ENCODE measurements at regions not wholly inside any gene's neighbourhood (a gene's known extent, or its start where the extent isn't known, plus 50 kb on each side); places are given as distances from the start of the nearest gene placed in this dataset.

DNA sequence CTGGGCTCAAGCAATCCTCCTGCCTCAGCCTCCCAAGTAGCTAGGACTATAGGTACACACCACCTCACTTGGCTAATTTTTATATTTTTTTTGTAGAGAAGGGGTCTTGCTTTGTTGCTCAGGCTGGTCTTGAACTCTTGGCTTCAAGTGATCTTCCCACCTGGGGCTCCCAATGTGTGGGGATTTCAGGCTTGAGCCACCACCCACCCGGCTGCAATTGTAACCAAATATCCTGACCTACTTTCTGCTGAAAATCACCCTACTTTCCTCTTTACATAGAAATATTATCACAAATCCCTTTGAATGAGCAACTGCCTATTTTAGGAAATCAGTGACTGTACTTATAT, 59.6 kb upstream of the ZNF608 start:
- peaks cover 0 to 11% (median 4%) of the 10 kb centered on the region in 4 donors for H3K4me1 ChIP-seq
- no peak overlapping the region for H3K4me3 ChIP-seq
- intact Hi-C loops (cut with DNase I), result loop anchor here (5.0 kb wide), 1 partner anchor 256 kb away; no protein-coding TSS in a partner anchor
- WGBS, 2 donors, result 80 to 92% methylated on average over 1 of the region's 1 CpG
- no peaks in the 10 kb centered on the region for H3K27me3 ChIP-seq
- no peak overlapping the region for H3K27ac ChIP-seq
- TF ChIP-seq POLR2AphosphoS5 (IDR thresholded peaks at IDR 0.05), result no peak
- no peak for TF ChIP-seq EP300 (IDR thresholded peaks at IDR 0.05)
- TF ChIP-seq, protein P1, sequence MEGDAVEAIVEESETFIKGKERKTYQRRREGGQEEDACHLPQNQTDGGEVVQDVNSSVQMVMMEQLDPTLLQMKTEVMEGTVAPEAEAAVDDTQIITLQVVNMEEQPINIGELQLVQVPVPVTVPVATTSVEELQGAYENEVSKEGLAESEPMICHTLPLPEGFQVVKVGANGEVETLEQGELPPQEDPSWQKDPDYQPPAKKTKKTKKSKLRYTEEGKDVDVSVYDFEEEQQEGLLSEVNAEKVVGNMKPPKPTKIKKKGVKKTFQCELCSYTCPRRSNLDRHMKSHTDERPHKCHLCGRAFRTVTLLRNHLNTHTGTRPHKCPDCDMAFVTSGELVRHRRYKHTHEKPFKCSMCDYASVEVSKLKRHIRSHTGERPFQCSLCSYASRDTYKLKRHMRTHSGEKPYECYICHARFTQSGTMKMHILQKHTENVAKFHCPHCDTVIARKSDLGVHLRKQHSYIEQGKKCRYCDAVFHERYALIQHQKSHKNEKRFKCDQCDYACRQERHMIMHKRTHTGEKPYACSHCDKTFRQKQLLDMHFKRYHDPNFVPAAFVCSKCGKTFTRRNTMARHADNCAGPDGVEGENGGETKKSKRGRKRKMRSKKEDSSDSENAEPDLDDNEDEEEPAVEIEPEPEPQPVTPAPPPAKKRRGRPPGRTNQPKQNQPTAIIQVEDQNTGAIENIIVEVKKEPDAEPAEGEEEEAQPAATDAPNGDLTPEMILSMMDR (IDR thresholded peaks at IDR 0.05), result no peak
- TF ChIP-seq POLR2A (IDR thresholded peaks at IDR 0.05), result no peak
- no peaks in the 10 kb centered on the region for H3K9me3 ChIP-seq
- H3K36me3 ChIP-seq, result no peaks in the 10 kb centered on the region
- DNase-seq, result no peak

DNA sequence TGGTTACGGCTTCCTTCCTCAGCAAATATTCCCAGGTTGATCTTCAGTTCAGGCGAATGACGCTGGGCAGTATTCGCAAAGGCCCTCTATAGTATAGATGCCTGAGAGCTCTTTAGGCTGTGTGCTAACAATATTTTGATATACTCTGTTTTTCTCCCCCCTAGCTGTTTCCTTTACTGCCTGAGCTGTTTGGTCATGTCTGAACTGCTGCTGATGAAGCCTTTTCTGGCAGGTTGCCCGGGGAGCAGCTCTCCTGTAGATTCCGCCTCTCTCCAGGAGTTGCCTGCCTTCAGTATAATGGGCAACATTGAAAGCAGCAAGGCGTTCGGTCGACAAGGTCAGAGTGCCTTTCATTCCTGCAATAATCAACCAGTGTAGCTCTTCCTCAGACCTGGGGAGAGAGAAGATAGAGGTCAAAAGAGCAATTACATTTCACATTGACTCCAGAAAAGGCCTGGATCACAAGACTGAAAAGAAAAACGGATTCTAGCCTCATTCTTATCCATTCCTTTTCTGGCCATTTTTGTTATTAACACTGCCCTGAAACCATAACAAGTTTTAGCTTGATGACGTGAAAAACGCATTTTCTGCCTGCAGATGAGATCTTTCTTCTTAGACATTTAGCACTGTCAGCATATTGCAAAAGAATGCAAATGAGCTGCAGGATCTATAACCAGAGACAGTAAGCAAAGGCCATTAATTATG, 60.1 kb upstream of the ZNF608 start:
- Histone ChIP-seq H3K4me3 (no peak overlapping the region), H3K27me3 (no peaks in the 10 kb centered on the region), H3K36me3 (no peaks in the 10 kb centered on the region), H3K9me3 (no peaks in the 10 kb centered on the region), H3K27ac (no peak overlapping the region), H3K4me1 (peaks cover 0 to 11% (median 4%) of the 10 kb centered on the region in 4 donors)
- intact Hi-C loops (cut with DNase I), result loop anchor here (5.0 kb wide), 1 partner anchor 256 kb away; no protein-coding TSS in a partner anchor
- DNase-seq, result peak; percentile 90
- TF ChIP-seq POLR2AphosphoS5 (IDR thresholded peaks at IDR 0.05) (no peak), POLR2A (IDR thresholded peaks at IDR 0.05) (no peak), EP300 (IDR thresholded peaks at IDR 0.05) (no peak)
- TF ChIP-seq, protein P1 (IDR thresholded peaks at IDR 0.05), result no peak
- 26 to 56% methylated on average over 12 of the region's 12 CpGs for WGBS, 2 donors

DNA sequence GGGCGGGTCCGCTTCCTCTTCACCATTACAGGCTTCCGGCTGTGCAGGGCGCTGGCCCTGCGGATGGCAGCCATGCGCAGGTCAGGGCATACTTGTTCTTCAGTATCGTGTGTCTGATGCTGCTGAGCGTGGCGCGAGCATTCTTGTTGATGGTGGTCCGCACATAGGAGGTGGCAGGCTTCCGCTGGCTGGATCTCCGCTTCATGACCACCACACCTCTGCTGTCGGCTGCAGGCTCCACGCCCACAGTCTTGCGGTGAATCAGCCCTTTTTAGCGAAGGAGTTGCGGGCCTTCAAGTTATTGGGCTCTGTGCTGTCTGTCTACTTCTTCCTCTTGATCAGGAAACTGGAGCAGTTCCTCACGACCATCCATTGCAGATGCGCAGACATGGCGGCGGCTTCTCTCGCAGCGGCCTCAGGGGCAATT, 62.4 kb upstream of the ZNF608 start:
- Histone ChIP-seq H3K9me3 (no peaks in the 10 kb centered on the region), H3K4me3 (no peak overlapping the region), H3K27me3 (no peaks in the 10 kb centered on the region), H3K4me1 (peaks cover 0 to 11% (median 4%) of the 10 kb centered on the region in 4 donors), H3K36me3 (no peaks in the 10 kb centered on the region), H3K27ac (no peak overlapping the region)
- TF ChIP-seq POLR2A (IDR thresholded peaks at IDR 0.05) (no peak), EP300 (IDR thresholded peaks at IDR 0.05) (no peak), POLR2AphosphoS5 (IDR thresholded peaks at IDR 0.05) (no peak)
- TF ChIP-seq, protein P1 (IDR thresholded peaks at IDR 0.05), result no peak
- intact Hi-C loops (cut with DNase I), result loop anchor here (5.0 kb wide), 1 partner anchor 253 kb away; no protein-coding TSS in a partner anchor
- no peak for DNase-seq
- 98% methylated on average over 24 of the region's 24 CpGs for WGBS, 2 donors

- 91 to 92% methylated on average over 3 of the region's 3 CpGs for WGBS, 2 donors
- no peaks in the 10 kb centered on the region for H3K27me3 ChIP-seq
Measured at GRCh38 chr5:124810396-124811006, 64.1 kb upstream of the ZNF608 start.

More at GRCh38 chr5:124810396-124811006, 64.1 kb upstream of the ZNF608 start:
- Histone ChIP-seq H3K36me3 (no peaks in the 10 kb centered on the region), H3K4me3 (no peak overlapping the region), H3K4me1 (peaks cover 0 to 11% (median 5%) of the 10 kb centered on the region in 4 donors), H3K9me3 (no peaks in the 10 kb centered on the region), H3K27ac (no peak overlapping the region)
- no peak for TF ChIP-seq POLR2A (IDR thresholded peaks at IDR 0.05)
- TF ChIP-seq, protein P1 (IDR thresholded peaks at IDR 0.05), result no peak
- TF ChIP-seq EP300 (IDR thresholded peaks at IDR 0.05), result no peak
- TF ChIP-seq POLR2AphosphoS5 (IDR thresholded peaks at IDR 0.05), result no peak
- DNase-seq, result no peak
- intact Hi-C loops (cut with DNase I), result no loop called here

Measured in sigmoid colon (tissue), 6 donors.